ENCODE measurements at regions not wholly inside any gene's neighbourhood (a gene's known extent, or its start where the extent isn't known, plus 50 kb on each side); places are given as distances from the start of the nearest gene placed in this dataset.

GRCh38 chr9:3027210-3027609 lies 183.3 kb upstream of the PUM3 start:
- Histone ChIP-seq H3K36me3 (no peaks in the 10 kb centered on the region), H3K27ac (no peak overlapping the region), H2AFZ (replicated peaks) (no peak overlapping the region), H3K4me2 (no peak overlapping the region), H3K9me3 (ENCODE audit: low read depth) (no peaks in the 10 kb centered on the region), H3K9ac (no peak overlapping the region), H3K79me2 (ENCODE audit: low read depth) (no peaks in the 10 kb centered on the region), H3K4me1 (no peaks in the 10 kb centered on the region), H3K4me3 (no peak overlapping the region), H3K27me3 (no peaks in the 10 kb centered on the region), H3F3A (ENCODE audit: low read depth) (no peaks in the 10 kb centered on the region), H4K20me1 (ENCODE audit: low read depth) (no peaks in the 10 kb centered on the region)
- no peak for TF ChIP-seq EZH2phosphoT487 (IDR thresholded peaks at IDR 0.05)
- TF ChIP-seq EZH2 (IDR thresholded peaks at IDR 0.05): no peak
- H3K4me1 Mint-ChIP-seq: peaks cover 27% of the 10 kb centered on the region
- no peak overlapping the region for H3K4me3 Mint-ChIP-seq
- no peak for DNase-seq (ENCODE audit: low spot score)
- no peaks in the 10 kb centered on the region for H3K36me3 Mint-ChIP-seq
- H3K27ac Mint-ChIP-seq: no peak overlapping the region
- no peaks in the 10 kb centered on the region for H3K9me3 Mint-ChIP-seq
- H3K27me3 Mint-ChIP-seq (ENCODE audit: insufficient read depth, low read depth): no peaks in the 10 kb centered on the region

- H3K4me2 ChIP-seq: no peak overlapping the region
- no peaks in the 10 kb centered on the region for H3K9me3 Mint-ChIP-seq
- H3K27ac ChIP-seq: no peak overlapping the region
- H3K9ac ChIP-seq: no peak overlapping the region
- H3K36me3 ChIP-seq: no peaks in the 10 kb centered on the region
- no peaks in the 10 kb centered on the region for H4K20me1 ChIP-seq (ENCODE audit: low read depth)
- H3K4me3 ChIP-seq: no peak overlapping the region
- no peaks in the 10 kb centered on the region for H3F3A ChIP-seq (ENCODE audit: low read depth)
- H3K4me1 Mint-ChIP-seq: peaks cover 18% of the 10 kb centered on the region
- no peaks in the 10 kb centered on the region for H3K36me3 Mint-ChIP-seq
- no peak for DNase-seq (ENCODE audit: low spot score)
- H3K79me2 ChIP-seq (ENCODE audit: low read depth): no peaks in the 10 kb centered on the region
- TF ChIP-seq CTCF (IDR thresholded peaks at IDR 0.05): no peak
- H3K27me3 ChIP-seq: no peaks in the 10 kb centered on the region
- H3K4me3 Mint-ChIP-seq: no peak overlapping the region
- H3K4me1 ChIP-seq: no peaks in the 10 kb centered on the region
- no peak overlapping the region for H3K27ac Mint-ChIP-seq
- H2AFZ ChIP-seq (replicated peaks): no peak overlapping the region
- H3K27me3 Mint-ChIP-seq (ENCODE audit: insufficient read depth, low read depth): no peaks in the 10 kb centered on the region
- no peaks in the 10 kb centered on the region for H3K9me3 ChIP-seq (ENCODE audit: low read depth)
Measured at GRCh38 chr9:3023449-3023848, 179.6 kb upstream of the PUM3 start.

- DNase-seq (ENCODE audit: low spot score): no peak
- Mint-ChIP-seq H3K9me3 (no peaks in the 10 kb centered on the region), H3K27me3 (ENCODE audit: insufficient read depth, low read depth) (no peaks in the 10 kb centered on the region), H3K4me1 (no peaks in the 10 kb centered on the region), H3K36me3 (no peaks in the 10 kb centered on the region), H3K4me3 (no peak overlapping the region), H3K27ac (no peak overlapping the region)
- Histone ChIP-seq H3K9ac (no peak overlapping the region), H3F3A (ENCODE audit: low read depth) (no peaks in the 10 kb centered on the region), H3K9me3 (ENCODE audit: low read depth) (no peaks in the 10 kb centered on the region), H4K20me1 (ENCODE audit: low read depth) (no peaks in the 10 kb centered on the region), H3K27me3 (no peaks in the 10 kb centered on the region), H2AFZ (replicated peaks) (peak overlapping the region; percentile 28), H3K4me3 (no peak overlapping the region), H3K4me1 (no peaks in the 10 kb centered on the region), H3K4me2 (no peak overlapping the region), H3K27ac (no peak overlapping the region), H3K79me2 (ENCODE audit: low read depth) (no peaks in the 10 kb centered on the region), H3K36me3 (no peaks in the 10 kb centered on the region)
- TF ChIP-seq CTCF (IDR thresholded peaks at IDR 0.05) (no peak), EZH2 (IDR thresholded peaks at IDR 0.05) (no peak)
Measured at GRCh38 chr9:3018691-3019230, 174.9 kb upstream of the PUM3 start.

- Histone ChIP-seq H3K9me3 (ENCODE audit: low read depth) (no peaks in the 10 kb centered on the region), H3K79me2 (ENCODE audit: low read depth) (no peaks in the 10 kb centered on the region), H3K27me3 (no peaks in the 10 kb centered on the region), H3K4me3 (no peak overlapping the region), H3F3A (ENCODE audit: low read depth) (no peaks in the 10 kb centered on the region), H2AFZ (replicated peaks) (no peak overlapping the region), H3K9ac (no peak overlapping the region), H3K36me3 (no peaks in the 10 kb centered on the region), H3K4me2 (no peak overlapping the region), H3K4me1 (no peaks in the 10 kb centered on the region), H4K20me1 (ENCODE audit: low read depth) (no peaks in the 10 kb centered on the region), H3K27ac (no peak overlapping the region)
- H3K36me3 Mint-ChIP-seq: no peaks in the 10 kb centered on the region
- no peak for DNase-seq (ENCODE audit: low spot score)
- H3K27me3 Mint-ChIP-seq (ENCODE audit: insufficient read depth, low read depth): no peaks in the 10 kb centered on the region
- no peak overlapping the region for H3K27ac Mint-ChIP-seq
- no peaks in the 10 kb centered on the region for H3K4me1 Mint-ChIP-seq
- H3K9me3 Mint-ChIP-seq: no peaks in the 10 kb centered on the region
- TF ChIP-seq CTCF (IDR thresholded peaks at IDR 0.05): no peak
- TF ChIP-seq EZH2phosphoT487 (IDR thresholded peaks at IDR 0.05): no peak
- TF ChIP-seq EZH2 (IDR thresholded peaks at IDR 0.05): no peak
- H3K4me3 Mint-ChIP-seq: no peak overlapping the region
Measured at GRCh38 chr9:3018071-3018470, 174.2 kb upstream of the PUM3 start.
